Ovary (tissue), 3 donors: ENCODE measurements at regions not wholly inside any gene's neighbourhood (a gene's known extent, or its start where the extent isn't known, plus 50 kb on each side); places are given as distances from the start of the nearest gene placed in this dataset.

ENCODE experiments used
- POLR2A ChIP-seq: fragments of 450-650 bp; IDR thresholded peaks from one replicate; pipeline ENCODE4 v1.6.1; 2017; ENCODE audit warnings: antibody characterized with exemption, mild to moderate bottlenecking, moderate library complexity
- TF ChIP-seq, protein P1 (sequence below), 3 donors: fragments of 450-650 bp in 2 of 3; fragments of 200-600 bp in 1 of 3; IDR thresholded peaks; one replicate each; pipeline versions ENCODE4 v1.5.1 to v1.8.0; 2016 to 2022; ENCODE audit warnings: antibody characterized with exemption in 3 of 3, mild to moderate bottlenecking in 1 of 3
- donor health status: DM: no; HTN: no; CAD: no.

DNA sequence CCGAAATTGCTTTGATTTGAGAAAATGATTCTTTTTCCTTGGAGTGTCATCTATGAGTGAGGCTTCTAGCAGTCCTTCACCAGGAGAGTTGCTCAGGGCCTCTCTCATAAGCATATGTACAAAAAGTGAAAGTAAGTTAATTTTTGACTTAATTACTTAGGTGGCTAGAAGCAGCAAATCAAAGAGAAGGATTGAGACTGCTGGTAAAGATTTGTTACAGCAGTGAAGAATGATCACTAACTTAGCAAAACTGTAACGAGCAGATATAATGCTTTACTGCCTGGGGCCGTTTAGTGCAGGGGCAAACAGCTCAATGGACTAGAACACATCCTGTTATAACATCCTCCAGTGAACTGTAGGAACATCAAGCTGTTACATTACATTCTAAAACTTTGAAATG lies 167.8 kb upstream of the RIPOR2 start:
- TF ChIP-seq, protein P1, sequence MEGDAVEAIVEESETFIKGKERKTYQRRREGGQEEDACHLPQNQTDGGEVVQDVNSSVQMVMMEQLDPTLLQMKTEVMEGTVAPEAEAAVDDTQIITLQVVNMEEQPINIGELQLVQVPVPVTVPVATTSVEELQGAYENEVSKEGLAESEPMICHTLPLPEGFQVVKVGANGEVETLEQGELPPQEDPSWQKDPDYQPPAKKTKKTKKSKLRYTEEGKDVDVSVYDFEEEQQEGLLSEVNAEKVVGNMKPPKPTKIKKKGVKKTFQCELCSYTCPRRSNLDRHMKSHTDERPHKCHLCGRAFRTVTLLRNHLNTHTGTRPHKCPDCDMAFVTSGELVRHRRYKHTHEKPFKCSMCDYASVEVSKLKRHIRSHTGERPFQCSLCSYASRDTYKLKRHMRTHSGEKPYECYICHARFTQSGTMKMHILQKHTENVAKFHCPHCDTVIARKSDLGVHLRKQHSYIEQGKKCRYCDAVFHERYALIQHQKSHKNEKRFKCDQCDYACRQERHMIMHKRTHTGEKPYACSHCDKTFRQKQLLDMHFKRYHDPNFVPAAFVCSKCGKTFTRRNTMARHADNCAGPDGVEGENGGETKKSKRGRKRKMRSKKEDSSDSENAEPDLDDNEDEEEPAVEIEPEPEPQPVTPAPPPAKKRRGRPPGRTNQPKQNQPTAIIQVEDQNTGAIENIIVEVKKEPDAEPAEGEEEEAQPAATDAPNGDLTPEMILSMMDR (IDR thresholded peaks at IDR 0.05): no peak
- no peak for TF ChIP-seq POLR2A
